Stimulated activated CD8-positive, alpha-beta memory T cell treated with anti-CD3 and anti-CD28 coated beads, Interleukin-4, amount 100 ng/mL, for 1 hour (primary cell): ENCODE measurements at regions not wholly inside any gene's neighbourhood (a gene's known extent, or its start where the extent isn't known, plus 50 kb on each side); places are given as distances from the start of the nearest gene placed in this dataset.

Source experiments
- DNase-seq, 2 donors: peaks; one replicate each; pipeline ENCODE4 v3.0.0-alpha.2; 2020; ENCODE audit warnings: low read depth in 2 of 2, low spot score in 1 of 2

DNA sequence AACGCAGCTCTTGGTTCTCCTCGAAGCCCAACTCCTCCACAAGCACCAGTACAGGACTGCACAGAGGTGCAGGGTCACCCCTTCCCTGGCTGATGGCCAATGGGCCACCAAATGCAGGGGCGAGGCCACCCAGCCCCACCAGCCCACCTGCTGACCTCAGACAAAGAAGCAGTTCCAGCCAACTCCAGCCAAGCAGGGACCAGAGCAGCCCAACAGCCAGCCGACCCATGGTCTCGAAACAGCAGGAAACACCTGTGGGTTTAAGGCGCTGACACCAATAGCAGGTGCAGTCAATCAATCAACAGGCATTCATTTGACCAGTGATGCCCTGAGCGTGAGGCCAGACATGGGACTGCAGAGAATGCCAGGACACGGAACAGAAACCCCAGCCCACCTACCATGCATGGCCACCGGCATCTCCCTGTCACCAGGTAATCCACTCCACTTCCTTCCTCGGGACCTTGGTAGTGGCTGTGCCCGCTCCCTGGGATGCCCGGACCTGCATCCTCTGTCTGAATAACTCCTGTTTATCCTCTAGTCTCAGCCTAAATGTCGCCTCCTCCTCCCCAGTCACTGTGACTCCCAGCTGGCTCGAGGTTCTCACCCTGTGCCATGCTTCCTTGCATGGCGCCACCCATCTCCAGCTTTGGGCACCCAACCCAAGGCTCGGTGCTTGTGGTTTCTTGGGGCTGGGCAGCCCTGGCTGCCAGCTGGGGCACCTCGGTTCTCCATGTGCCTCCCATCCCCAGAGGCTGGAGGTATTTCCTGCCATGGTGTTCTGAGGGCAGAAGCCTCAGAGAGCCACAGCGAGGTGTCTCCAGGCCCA lies 1475.4 kb downstream of the BRD1 start:
- DNase-seq: no peak

DNA sequence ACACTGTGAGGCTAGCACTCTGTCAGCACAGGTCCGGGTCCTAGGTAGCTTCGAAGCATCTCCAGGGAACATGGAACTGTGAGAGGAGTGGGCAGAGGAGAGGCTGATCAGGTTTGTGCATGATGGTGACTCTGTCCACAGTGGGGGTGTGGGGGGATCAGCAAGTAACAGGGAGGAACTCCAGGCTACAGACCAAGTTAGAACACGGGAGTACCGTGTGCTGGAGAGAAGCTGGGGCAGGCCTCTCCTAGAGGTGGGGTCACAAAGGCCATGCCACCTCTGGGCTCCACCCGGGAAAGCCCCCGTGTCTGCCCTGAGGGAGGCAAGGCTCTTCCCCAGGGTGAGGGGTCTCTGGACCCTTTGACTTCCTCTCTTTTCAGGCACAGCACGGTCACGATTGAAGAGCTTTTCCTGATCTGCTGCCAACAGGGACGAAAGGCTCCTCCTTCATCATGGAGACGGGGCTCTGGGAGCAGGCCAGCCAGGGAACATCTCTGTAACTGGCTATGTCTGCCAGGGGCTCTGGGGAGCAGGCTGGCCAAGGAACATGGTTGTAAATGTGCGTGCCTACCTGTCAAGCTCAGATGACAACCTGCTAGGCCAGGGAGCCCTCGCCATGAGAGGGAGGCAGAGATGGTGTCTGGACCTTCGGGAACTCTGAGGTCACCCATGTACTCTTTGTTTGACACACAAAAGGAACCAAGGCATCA lies 1476.1 kb downstream of the BRD1 start:
- no peak for DNase-seq

DNA sequence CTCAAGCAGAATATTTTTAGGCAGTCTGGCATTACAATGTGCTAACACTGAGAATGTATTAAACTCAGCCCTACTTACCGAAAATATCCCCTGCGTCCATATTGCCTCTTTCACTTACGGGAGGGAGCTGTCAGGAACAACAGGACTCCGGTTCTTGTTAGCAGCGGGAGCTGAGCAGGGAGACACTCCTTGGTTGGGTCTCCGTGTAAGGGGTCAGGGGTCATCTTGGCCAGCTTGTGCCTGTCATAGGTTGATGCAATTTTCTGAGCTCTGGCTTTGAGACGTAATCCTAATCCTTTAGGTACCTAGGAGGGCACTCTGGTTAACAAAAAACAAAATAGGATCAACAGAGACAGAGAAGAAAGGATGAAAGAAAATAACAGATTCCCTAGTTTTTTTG lies 1477.2 kb downstream of the BRD1 start:
- no peak for DNase-seq

DNA sequence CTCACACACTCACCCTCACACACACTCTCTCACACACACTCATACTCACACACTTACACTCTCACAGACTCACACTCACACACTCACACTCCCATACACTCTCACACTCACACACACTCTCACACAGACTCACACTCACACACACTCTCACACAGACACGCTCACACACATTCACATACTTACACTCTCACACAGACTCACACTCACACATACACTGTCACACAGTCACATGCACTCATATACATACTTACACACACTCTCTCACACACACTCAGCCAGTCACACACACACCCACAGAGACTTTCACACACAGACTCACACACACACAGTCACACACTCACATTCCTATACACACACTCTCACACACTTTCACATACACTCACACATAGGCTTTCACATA lies 1478.8 kb downstream of the BRD1 start:
- DNase-seq: no peak

DNA sequence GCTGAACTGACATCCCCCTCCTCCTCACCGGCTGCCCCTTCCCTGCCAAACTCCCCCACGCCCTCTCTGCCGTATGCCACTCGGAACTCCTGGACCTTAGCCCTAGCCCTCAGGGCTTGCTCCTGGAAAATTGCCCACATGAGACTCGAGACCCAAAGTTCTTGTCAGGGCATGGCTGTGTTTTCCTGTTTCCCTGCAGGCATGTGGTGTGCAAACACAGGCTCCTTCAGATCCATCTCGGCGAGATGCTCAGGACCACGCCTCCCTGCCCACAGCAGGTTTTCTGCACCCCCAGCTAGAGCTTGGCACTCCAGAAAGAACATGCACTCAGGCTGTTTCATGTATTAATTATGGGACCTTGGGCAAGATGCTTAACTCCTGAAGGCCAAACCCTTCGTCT lies 1480.4 kb downstream of the BRD1 start:
- no peak for DNase-seq

DNA sequence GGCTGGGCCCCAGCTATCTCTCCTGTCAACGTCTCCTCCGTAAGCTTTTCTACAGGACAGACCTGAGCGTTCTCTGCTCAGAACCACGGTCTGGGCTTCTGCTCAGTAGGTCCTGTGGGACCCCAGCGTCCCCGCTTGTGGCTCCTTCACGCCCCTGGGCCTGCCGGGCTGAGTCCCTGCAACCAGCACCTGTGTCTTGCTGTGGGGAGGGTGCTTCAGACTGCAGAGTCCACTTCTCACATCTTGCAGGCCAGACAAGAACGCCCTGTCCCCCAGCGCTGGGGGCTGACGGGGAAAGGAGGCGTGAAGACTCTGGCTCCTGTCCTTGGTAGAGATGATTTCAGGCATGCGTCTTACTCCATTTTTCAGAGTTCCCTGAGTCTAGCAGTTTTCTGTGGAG lies 1480.8 kb downstream of the BRD1 start:
- no peak for DNase-seq

DNA sequence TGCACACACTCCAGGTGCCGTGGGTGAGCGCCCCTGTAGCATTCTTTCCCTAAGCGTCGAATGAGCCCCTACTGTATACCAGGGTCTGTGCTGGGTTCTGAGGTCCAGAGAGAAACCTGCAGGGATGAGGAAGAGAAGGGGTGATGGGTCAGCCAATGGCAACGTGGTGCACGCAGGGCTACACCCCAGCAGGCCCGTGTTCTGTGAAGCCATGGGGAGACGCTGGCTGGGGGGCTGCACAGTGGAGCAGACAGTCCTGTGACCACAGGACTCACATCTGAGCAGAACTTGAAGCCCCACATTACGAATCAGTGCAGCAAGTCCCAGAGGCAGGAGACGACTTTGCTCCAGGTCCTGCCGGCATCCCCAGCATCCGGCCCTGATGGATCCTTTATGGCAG lies 1481.4 kb downstream of the BRD1 start:
- no peak for DNase-seq

DNA sequence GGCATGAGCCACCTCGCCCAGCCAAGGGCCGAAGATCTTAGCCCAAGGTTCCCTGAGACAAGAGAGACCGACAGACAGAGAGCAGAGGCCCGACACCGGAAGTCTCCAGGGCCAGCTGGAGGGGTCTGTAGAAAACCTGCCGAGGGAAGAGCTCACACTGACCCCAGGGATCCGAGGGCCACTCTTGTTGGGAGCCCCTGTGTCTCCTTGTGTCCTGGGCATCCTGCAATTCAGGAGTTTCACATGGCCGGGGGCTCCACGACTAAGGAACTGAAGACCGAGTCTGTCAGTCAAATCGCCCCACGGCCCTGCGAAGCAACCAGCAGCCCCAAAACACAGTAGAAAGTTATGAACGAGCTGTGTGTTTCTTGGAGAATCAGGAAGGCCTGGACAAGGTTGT lies 1482.0 kb downstream of the BRD1 start:
- no peak for DNase-seq

DNA sequence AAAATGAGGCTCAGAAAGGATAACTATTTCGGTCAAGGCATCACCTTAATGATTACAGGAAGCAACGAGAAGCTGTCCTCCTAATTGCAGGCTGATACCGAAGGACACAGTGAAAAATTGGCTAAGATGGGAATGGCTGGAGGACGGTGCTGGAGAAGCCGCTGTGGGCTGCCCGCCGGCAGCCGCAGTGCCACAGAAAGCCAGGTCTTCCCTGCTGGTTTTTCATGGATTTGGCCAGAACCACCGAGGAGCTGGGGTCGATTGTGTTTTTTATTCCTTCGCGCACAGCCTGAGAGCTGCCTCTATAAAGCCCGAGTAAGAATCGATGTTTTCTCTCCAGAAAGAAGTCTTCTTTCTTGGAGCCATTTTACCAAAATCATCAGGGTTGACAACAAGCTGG lies 1484.2 kb downstream of the BRD1 start:
- no peak for DNase-seq

DNA sequence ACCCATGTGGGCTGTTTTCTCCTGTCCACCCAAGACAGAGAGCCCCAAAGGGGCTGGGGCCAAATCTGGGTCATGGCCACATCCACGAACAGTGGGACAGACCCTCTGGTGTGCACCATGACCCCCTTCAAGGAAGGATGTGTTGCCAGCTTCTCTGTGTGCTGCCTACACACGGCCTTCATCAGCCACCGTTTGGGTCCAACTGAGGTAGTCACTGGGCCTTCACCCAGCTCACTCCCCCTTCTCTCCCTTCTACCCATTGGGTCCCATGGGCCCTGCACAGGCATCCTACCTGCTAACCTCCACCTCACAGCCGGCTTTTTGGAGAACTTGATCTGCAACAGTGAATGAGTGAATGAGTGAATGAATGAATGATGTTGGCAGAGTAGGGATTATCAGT lies 1484.9 kb downstream of the BRD1 start:
- DNase-seq: no peak

DNA sequence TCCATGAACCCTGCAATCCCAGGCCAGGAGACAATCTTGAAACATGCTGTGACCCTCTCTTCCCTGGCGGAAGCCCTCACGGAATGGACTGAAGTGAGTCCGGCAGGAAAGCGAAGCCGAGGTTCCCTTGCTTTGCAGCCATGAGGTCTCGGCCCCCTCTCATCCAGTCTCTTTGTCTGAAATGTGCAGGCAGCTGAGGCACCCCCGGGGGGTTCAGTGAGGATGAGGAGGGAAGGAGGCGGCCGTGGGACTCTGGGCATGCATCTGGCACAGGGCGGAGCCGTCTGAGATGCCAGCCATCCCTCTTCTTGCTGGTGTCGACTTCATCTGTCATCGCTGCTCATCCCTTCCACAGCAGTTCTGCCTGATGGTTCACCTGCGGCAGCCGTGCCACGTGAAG lies 1485.7 kb downstream of the BRD1 start:
- no peak for DNase-seq

DNA sequence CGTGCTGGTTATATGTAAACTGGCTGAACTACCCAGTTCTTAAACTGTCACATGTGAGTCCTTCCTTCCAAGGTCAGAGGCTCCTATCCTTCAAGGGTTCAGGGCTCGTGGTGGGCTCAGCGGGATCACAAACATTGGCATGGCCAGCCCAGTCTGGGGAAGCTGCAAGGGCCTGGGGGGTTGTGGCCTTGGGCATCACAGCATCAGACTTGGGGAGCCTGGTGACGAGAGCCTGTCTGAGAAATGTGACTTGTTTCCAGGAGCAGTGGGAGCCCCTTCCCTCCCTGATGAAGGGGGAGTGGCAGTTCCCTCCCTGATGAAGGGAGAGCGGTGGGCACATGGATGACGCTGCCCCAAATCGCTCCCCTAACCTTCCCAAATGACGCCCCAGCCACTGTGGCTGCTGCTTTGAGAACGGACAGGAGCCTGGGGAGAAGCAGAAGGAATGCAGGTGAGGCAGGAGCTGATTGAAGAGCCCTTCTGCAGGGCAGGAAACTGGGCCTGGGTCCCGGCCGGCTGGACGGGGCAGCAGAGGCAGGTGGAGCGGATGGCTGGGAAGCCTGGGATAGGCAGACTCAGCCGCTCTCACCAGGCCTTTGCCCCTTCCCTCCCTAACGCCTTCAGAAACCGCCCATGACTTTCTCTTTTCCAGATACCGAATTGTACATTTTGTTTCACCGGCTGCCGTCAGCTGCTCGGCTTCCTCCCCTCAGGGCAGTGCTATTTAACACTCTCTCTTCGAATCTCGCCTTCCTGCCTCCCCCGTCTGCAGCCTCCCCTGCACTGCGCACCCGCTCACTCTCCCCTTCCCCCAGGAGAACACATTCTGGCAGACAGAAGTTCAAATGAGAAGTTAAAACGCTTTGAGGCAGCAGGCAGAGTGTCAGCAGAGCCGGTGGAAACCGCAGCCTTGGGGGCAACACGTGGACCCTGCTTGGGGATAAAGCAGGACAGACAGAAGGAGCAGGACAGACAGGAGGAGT lies 1486.7 kb downstream of the BRD1 start:
- no peak for DNase-seq

DNA sequence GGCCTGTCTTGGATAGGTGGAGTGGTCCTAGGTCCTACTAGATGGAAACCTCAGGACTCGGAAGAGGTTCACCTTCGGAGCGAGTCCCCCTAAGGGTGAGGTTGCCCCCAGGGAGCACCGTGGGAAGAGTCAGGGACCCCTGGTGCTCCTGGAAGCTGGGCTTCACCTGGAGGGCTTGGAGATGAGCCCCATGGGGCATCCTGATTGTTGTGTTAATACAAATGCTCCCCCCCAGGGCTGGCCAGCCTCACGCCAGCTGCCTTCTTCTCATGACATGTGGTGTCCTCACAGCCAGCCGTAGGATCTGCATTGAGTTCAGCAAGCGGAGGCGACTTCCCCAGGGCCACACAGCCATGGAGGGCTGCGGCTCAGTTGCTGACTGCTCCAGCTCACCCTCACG lies 1487.5 kb downstream of the BRD1 start:
- DNase-seq: no peak

DNA sequence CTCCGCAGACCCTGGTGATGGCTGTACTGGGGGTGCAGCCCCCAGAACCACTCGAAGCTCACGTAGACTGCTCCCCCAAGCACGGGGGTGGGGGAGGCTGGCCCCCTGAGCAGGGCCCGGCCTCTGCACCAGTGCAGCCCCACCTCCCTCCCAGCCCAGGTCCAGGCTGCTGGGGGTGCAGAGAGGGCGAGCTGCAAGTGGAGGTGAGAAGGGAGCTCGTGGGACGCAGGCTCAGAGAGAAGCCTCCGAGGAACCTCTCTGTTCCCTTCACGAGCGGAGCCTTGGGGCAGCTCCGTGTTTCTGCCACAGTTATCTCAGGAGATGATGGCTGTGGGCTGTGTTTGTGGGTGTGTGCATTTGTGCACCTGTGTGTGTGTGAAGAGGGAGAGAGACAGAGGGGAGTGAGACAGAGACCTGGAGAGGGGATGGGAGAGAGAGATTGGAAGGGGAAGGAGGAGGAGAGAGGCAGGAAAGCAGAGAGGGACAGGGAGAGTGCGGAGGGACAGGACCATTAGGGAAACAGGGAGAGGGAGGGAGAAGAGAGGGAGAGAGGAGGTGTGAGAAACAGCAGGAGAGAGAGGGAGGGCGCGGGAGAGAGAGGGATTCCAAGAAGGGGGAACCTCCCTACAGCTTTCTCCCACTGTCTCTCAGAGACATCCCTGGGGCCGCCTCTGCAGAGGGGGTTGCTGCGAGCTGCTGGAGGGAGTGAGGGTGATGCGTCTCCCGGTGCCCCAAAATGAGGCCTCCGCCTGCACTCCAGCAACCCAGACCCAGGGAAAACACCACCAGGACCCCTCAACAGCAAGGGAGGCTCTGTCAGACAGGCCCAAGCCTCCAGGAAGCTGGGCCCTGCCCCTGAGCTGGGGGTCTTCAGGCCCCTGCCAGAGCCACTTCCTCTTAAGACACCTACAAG lies 1488.6 kb downstream of the BRD1 start:
- DNase-seq: no peak

DNA sequence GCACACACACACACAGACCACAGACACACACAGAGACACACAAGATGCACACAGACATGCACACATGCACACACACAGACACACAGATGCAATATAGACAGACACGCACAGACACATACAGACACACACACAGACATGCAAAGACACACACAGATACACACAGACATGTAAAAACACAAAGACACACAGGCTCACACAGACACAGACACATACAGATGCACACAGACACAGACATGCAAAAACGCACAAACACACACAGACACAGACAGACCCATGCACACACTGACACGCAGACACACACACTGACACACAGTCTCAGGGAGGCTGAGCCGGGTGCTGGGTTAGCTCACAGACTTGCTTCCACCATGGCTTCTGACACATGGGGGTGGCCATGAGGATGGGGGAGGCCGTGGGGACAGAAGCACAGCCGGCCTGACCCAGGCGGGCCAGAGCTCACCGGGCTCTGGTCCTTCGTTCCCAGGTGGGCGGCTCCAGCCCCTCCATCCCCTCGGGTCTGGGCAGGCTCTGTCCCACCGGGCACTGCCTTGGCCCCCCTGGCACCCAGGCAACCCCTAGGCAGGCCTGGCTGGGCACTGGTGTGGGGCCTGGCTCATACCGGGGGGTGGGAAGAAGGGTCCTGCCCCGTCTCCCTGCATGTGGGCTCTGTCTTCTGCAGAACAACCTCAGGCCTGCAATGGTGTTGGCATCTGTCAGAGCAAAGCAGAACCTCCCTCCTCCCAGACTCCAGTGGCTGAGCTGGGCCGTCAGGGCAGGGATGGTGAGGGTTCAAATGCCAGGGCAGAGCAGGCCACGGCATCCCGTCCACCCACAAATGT lies 1489.5 kb downstream of the BRD1 start:
- DNase-seq: no peak

DNA sequence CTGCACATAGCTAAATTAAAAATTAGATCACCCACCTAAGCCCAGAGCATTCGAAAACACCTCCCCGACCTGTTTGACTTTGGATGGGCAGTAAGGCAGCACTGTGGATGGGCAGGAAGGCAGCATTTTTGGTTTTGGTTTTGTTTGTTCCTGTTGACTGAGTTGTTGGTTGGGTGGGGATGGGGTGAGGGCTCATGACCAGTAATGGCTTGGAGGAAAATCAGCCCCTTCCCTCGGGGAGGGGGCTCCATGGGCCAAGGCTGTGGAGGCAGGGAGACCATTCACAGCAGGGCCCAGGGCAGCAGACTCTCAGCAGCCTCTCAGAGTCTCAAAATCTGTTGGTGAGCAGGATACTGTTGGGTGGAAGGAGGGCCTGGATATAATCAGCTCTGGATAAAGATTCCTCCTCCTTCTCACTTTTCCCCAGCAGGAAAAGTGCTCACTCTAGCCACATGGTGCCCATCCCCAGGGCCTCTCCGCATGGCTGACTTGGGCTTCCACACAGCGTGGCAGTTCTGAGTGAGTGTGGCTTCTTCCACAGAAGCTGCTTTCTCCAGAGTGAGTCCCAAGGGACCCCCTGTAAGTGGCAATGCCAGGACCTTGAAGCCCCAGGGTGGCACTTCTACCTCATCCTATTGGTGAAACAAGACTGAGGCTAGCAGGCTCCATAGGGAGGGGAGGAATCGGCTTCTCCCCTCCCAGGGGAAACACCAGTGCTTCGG lies 1491.2 kb downstream of the BRD1 start:
- no peak for DNase-seq

DNA sequence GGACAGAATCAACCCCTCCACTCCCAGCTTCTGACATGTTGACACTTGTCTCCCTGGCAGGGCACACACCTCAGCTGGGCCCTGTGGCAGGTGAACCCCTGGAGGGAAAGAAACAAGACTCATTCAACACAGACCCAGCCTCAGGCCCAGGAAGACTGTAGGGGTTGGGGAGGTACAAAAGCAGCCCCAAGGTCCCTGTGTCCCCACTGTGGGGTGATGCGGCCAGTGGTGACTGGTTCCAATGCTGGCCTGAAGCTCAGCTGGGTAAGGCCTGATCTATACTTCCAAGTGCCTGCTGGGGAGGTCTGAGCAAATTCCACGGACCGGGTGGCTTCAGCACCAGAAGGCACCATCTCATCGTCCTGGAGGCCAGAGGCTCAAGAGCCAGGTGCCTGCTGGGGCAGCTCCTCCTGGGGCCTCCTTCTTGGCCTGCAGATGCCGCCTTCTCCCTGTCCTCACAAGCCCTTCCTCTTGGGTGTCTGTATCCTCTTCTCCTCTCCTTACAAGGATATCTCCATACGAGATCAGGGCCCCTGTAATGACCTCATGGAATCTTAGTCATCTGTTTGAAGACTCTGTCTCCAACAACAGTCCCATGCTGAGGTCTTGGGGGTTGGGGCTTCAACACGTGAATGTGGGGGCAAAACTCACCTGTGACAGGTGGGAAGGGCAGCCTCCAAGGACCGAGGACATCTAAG lies 1492.1 kb downstream of the BRD1 start:
- no peak for DNase-seq

DNA sequence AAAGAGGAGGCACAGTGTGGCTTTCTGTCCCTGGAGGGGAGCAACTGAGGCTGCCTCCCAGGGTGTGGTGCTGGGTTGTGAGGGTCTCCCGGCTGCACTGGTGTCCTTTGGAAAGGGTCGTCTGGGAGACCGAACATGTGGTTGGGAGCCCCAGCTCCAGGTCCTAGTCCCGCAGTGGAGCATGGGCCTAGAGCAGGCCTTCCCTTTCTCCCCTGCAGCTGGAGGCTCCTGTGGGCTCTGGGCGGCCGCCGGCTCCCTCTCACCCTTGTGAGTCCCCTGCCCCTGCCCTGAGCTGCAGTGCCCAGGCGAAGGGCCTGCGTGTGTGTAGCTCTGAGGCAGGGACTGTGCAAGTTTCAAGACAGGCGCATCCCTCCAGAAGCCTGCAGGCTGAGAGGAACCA lies 1492.7 kb downstream of the BRD1 start:
- no peak for DNase-seq
